KMS-11 (cell line): ENCODE measurements at regions not wholly inside any gene's neighbourhood (a gene's known extent, or its start where the extent isn't known, plus 50 kb on each side); places are given as distances from the start of the nearest gene placed in this dataset.

Source experiments
- H2AFZ ChIP-seq: fragments of 200-600 bp; sonication (generic); 2 replicates; pipeline ENCODE4 v1.6.1; 2016; ENCODE audit warnings: antibody characterized with exemption, mixed run types, low read depth
- H3K27ac ChIP-seq: fragments of 200-600 bp; sonication (generic); 2 replicates; pipeline ENCODE4 v1.6.1; 2016; ENCODE audit warnings: mild to moderate bottlenecking, mixed run types
- H3K27me3 ChIP-seq: fragments of 200-600 bp; sonication (generic); 2 replicates; pipeline ENCODE4 v1.6.1; 2017; ENCODE audit warnings: mild to moderate bottlenecking, low read depth, mixed run types, moderate library complexity; ENCODE audit not compliant: insufficient read depth
- H3K36me3 ChIP-seq: fragments of 200-600 bp; sonication (generic); 2 replicates; pipeline ENCODE4 v1.6.1; 2017; ENCODE audit warnings: mild to moderate bottlenecking, mixed run types; ENCODE audit not compliant: insufficient read depth
- H3K4me1 ChIP-seq: fragments of 200-600 bp; sonication (generic); 2 replicates; pipeline ENCODE4 v1.6.1; 2016; ENCODE audit warnings: mild to moderate bottlenecking, low read depth, mixed run types; ENCODE audit not compliant: poor library complexity, severe bottlenecking
- H3K4me2 ChIP-seq: fragments of 200-600 bp; sonication (generic); 2 replicates; pipeline ENCODE4 v1.7.0; 2016; ENCODE audit warnings: mild to moderate bottlenecking, mixed run types
- H3K4me3 ChIP-seq: fragments of 200-600 bp; sonication (generic); IDR thresholded peaks from 2 replicates; pipeline ENCODE4 v1.6.1; 2017; ENCODE audit warnings: low read depth, low read length, mixed read lengths; ENCODE audit not compliant: insufficient read depth
- H3K79me2 ChIP-seq: fragments of 200-600 bp; sonication (generic); 2 replicates; pipeline ENCODE4 v1.6.1; 2016; ENCODE audit warnings: low read depth, mixed run types; ENCODE audit not compliant: insufficient read depth
- H3K9ac ChIP-seq: fragments of 200-600 bp; sonication (generic); 2 replicates; pipeline ENCODE4 v1.6.1; 2016; ENCODE audit warnings: mild to moderate bottlenecking, mixed run types
- H4K20me1 ChIP-seq: fragments of 200-600 bp; sonication (generic); 2 replicates; pipeline ENCODE4 v1.6.1; 2016; ENCODE audit warnings: mild to moderate bottlenecking, mixed run types; ENCODE audit not compliant: insufficient read depth
- TF ChIP-seq, protein P1 (sequence below): fragments of 200-600 bp; sonication (generic); conservative IDR thresholded peaks from 2 replicates; pipeline ENCODE4 v1.6.1; 2017; ENCODE audit warnings: low read depth, mild to moderate bottlenecking, antibody characterized with exemption, low read length, moderate library complexity, mixed read lengths

DNA sequence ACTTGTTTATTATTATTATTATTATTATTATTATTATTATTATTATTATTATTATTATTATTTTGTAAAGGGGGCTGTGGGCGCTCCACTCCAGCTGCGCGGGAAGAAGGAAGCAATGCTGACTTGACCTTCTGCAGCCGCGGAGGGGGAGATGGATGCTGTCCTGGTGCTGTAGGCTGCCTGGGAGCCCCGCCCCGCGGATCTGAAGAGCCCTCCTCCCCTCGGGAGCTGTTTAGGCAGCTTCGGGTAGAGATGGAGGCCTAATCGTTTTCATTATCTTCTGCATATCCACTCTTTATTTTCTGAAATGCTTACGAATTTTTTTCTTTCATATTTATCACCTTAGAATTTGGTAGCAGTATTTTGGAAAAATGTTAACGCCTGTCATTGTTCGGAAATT, 101.2 kb upstream of the KLF6 start:
- H4K20me1 ChIP-seq = no peaks in the 10 kb centered on the region
- no peak overlapping the region for H3K4me2 ChIP-seq
- no peak overlapping the region for H3K27ac ChIP-seq
- H3K9ac ChIP-seq = no peak overlapping the region
- no peaks in the 10 kb centered on the region for H3K4me1 ChIP-seq
- TF ChIP-seq, protein P1, sequence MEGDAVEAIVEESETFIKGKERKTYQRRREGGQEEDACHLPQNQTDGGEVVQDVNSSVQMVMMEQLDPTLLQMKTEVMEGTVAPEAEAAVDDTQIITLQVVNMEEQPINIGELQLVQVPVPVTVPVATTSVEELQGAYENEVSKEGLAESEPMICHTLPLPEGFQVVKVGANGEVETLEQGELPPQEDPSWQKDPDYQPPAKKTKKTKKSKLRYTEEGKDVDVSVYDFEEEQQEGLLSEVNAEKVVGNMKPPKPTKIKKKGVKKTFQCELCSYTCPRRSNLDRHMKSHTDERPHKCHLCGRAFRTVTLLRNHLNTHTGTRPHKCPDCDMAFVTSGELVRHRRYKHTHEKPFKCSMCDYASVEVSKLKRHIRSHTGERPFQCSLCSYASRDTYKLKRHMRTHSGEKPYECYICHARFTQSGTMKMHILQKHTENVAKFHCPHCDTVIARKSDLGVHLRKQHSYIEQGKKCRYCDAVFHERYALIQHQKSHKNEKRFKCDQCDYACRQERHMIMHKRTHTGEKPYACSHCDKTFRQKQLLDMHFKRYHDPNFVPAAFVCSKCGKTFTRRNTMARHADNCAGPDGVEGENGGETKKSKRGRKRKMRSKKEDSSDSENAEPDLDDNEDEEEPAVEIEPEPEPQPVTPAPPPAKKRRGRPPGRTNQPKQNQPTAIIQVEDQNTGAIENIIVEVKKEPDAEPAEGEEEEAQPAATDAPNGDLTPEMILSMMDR = no peak
- H2AFZ ChIP-seq = no peak overlapping the region
- H3K36me3 ChIP-seq = no peaks in the 10 kb centered on the region
- no peaks in the 10 kb centered on the region for H3K27me3 ChIP-seq
- no peak overlapping the region for H3K4me3 ChIP-seq
- H3K79me2 ChIP-seq = no peaks in the 10 kb centered on the region

GRCh38 chr10:3882855-3883254, 97.8 kb upstream of the KLF6 start:
- no peaks in the 10 kb centered on the region for H3K27me3 ChIP-seq
- H3K27ac ChIP-seq = no peak overlapping the region
- peaks cover 4% of the 10 kb centered on the region for H3K4me1 ChIP-seq
- no peak overlapping the region for H3K9ac ChIP-seq
- H4K20me1 ChIP-seq = no peaks in the 10 kb centered on the region
- no peak overlapping the region for H3K4me3 ChIP-seq
- no peaks in the 10 kb centered on the region for H3K36me3 ChIP-seq
- TF ChIP-seq, protein P1 = no peak
- no peak overlapping the region for H2AFZ ChIP-seq
- H3K4me2 ChIP-seq = no peak overlapping the region
- H3K79me2 ChIP-seq = no peaks in the 10 kb centered on the region

GRCh38 chr10:3881622-3882021, 96.6 kb upstream of the KLF6 start:
- Histone ChIP-seq H3K79me2 (no peaks in the 10 kb centered on the region), H3K4me1 (peaks cover 16% of the 10 kb centered on the region), H3K4me3 (no peak overlapping the region), H4K20me1 (no peaks in the 10 kb centered on the region), H3K4me2 (no peak overlapping the region), H3K36me3 (no peaks in the 10 kb centered on the region), H3K9ac (no peak overlapping the region), H3K27me3 (no peaks in the 10 kb centered on the region), H2AFZ (no peak overlapping the region), H3K27ac (no peak overlapping the region)
- TF ChIP-seq, protein P1 = no peak

DNA sequence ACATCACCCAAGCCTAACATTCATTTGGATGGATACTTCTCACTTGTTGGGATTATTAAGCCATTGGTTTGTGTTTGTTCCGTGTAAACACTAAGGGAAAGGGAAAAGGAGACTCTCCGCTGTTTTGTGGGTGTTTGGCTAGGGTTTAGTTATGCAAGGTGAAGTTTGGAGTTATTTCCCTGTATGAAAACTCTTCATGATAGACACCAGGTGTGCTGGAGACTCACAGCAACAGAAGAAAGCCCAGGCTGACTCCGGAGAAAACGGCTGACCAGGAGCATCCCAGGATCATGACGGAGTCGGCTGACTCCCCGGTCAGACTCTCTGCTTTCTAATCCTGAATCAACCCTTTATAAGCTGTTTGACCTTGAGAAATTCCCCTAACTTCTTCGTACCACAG, 94.1 kb upstream of the KLF6 start:
- Histone ChIP-seq H3K4me3 (no peak overlapping the region), H3K36me3 (no peaks in the 10 kb centered on the region), H3K79me2 (no peaks in the 10 kb centered on the region), H4K20me1 (no peaks in the 10 kb centered on the region), H2AFZ (no peak overlapping the region), H3K4me2 (no peak overlapping the region), H3K9ac (no peak overlapping the region), H3K27ac (no peak overlapping the region), H3K4me1 (peaks cover 41% of the 10 kb centered on the region), H3K27me3 (no peaks in the 10 kb centered on the region)
- TF ChIP-seq, protein P1 = no peak
